NCI-H2107 treated with DMSO at 0.1 percent for 48 hours (cell line): ENCODE measurements at regions not wholly inside any gene's neighbourhood (a gene's known extent, or its start where the extent isn't known, plus 50 kb on each side); places are given as distances from the start of the nearest gene placed in this dataset.
"Not testable (repeated sequence)": the region's sequence is repeated elsewhere in the genome, so short reads cannot be mapped to it uniquely, and the experiment has no call there.

Experiments used
- DNase-seq: peaks from one replicate; lab custom pipeline; 2025; ENCODE audit not compliant: unreplicated experiment; lab: John Stamatoyannopoulos, UW

DNA sequence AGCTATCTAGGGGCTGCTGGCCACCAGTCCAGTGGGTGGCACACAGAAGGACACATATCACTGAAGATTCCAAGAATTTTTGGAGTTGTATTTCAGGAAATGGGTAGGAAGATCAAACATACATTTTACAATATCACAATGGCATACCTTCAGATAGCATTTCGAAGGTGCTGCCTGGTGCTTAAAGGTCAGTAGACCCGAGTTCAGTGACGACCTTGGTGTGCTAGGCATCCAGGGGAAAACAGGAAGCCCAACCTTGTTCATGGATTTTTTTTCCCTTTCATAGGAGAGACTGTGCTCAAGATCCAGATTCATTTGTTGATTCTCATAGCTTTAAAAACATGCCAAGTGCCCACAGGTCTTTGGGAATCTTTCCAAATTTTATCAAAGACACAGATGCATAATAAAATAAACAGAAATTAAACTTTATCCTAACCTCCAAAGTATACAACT, 51.0 kb upstream of the RCBTB2 start:
- no peak for DNase-seq

DNA sequence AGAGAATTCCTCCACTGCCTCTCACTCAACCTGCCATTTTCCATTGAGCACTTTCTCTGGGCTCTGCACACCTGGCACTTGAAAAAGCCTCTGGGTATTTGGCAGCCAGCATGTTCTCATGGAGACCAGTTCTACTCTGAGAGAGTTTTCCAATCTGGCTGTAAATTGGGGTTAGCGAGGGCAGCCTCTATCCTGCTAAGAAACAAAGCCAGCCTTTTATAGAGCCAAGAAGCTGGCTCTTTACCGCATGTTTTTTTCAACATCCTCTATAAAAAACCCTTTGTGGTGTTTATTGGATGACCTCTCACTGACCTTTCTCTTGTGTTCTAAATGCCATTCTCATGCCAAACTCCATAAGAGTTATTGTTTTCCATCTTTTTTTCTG, 52.6 kb upstream of the RCBTB2 start:
- peak; percentile 12 for DNase-seq

- no peak for DNase-seq
Measured at GRCh38 chr13:48586591-48587103, 53.8 kb upstream of the RCBTB2 start.

GRCh38 chr13:48588120-48588519, 55.2 kb upstream of the RCBTB2 start:
- DNase-seq: no peak

DNA sequence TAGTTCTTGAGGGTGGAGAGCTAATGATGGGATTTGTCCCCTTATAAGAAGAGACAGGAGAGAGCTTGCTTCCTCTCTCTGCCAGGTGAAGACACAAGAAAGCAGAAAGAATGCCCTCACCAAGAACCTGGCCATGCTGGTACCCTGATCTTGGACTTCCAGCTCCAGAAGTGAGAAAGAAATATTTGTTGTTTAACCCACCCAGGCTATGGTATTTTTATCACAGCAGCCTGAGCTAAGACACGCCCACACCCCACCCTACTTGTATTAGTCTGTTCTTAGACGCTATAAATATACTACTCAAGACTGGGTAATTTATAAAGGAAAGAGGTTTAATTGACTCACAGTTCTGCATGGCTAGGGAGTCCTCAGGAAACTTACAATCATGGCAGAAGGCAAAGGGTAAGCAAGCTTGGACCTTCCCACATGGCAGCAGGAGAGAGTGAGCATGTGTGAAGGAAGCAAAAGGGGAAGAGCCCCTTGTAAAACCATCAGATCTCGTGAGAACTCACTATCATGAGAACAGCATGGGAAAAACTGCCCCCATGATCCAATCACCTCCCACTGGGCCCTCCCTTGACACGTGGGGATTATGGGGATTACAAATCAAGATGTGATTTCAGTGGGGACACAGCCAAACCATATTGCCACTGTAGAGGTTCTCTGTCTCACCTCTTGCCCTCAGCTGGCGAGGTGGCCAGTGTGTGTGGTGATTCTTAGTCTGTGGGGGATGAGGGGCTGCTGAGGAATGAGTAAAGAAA, 57.4 kb upstream of the RCBTB2 start:
- DNase-seq: no peak

GRCh38 chr13:48591124-48591872, 58.4 kb upstream of the RCBTB2 start:
- DNase-seq: not testable (repeated sequence)

- DNase-seq: no peak
Measured at GRCh38 chr13:48591889-48592687, 59.2 kb upstream of the RCBTB2 start.

DNA sequence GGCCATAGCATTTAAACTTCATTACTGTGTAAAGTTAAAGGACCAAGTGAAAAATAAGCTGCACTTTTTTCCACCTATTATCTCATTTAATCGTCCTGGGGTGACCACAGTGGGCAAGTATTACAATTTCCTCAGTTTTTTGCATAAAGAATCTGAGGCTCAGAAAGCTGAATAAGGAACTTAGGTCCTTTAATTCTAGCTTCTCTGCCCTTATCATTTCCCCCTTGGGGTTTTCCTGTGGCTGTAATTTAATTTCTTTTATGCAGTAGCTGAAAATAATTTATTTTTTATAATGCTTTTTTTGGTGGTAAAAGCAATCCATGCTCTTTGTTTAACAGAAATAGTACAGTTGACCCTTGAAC, 59.8 kb upstream of the RCBTB2 start:
- no peak for DNase-seq

GRCh38 chr13:48593536-48593935, 60.2 kb upstream of the CYSLTR2 start:
- DNase-seq: no peak

DNA sequence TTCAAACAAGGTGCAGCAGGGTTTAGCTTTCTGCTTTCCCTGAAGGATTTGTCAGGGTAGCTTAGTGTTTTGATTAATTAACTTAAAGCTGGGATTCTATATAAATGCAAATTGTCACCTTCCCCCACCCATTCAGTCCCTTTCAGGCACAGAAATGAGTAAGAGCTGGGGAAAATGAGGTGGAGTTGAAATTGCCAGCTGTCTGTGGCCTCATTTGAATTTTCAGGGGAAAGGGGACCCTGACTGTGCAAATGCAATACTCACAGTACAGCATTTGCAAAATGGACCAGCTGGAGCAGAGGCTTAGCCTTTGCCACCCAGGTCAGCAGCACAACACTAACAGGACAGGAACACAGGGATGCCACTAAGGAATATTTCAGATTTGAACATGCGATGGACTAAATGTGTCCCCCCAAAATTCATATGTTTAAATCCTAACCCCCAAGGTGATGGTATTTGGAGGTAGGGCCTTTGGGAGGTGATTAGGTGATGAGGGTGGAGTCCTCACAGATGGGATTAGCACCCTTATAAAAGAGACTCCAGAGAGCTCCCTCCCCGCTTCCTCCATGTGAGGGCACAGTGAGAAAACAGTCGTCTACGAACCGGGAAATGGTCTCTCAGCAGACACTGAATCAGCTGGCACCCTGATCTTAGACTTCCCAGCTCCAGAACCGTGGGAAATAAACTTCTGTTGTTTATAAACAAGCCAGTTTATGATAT, 59.5 kb upstream of the CYSLTR2 start:
- no peak for DNase-seq

- DNase-seq: peak; percentile 12
Measured at GRCh38 chr13:48595431-48596429, 58.0 kb upstream of the CYSLTR2 start.

DNA sequence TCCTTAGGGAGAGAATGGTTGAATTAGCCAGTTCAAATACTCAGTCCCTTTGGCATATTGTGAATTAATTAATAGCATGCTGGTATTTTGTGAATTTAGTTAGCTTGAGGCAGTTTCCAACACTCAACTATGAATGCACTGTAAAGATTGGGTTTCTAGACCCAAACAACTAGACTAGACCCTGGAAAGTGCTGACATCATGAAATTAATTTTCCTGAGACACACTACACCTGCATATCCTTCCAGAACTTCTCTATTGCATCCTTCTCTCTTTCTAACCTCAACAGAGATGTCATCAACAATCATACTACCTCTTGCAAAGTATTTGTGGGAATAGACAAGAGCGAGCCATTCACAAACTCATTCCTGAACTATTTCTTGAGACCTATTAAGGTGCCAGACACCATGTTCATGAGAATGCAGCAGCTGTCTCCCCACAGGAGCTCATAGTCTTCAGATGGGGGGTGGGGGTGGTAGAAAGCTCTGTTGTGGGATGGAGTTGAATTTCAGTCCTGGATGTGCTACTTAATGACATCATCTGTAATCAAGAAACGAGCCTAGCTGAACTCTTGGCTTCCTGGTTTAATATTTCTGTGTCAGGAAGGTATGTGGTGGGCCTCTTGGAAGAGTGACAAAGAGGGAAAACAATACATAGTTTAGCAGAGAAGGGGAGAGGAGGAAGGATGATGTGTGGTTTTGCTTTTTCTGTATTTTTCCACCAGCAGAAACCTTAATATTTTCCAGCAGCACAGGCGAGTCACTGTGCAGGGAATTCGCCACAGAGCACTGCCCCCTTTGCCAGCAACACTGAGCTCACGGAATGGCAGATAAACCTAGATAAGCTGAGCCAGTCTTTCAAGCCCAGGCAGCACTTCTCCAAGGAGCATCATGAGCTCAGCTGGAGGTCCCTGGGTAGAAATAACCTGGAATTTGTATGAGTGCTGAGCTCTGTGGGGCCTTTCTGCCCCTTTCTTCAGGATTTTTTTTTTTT, 53.1 kb upstream of the CYSLTR2 start:
- peak; percentile 28 for DNase-seq

- no peak for DNase-seq
Measured at GRCh38 chr13:48602296-48603016, 51.3 kb upstream of the CYSLTR2 start.

DNA sequence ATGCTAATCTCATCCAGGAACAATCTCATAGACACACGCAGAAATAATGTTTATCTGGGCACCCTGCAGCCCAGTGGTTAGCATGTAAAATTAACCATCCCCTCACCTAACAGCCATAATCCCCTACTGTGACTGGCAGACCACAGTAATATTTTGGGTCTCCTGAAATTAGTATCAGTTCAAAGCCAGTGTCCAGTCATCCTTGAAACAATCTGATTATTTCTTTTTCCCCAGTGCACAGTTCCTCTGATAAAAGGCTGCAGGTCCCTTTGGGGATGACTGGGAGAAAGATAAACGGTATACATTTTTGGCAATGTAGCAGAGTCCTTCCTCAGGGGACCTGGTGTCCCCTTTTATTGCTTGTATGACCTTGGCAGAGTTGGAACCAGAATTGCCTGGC, 50.4 kb upstream of the CYSLTR2 start:
- no peak for DNase-seq
